ENCODE measurements at regions not wholly inside any gene's neighbourhood (a gene's known extent, or its start where the extent isn't known, plus 50 kb on each side); places are given as distances from the start of the nearest gene placed in this dataset.
A peak's percentile ranks its signal among the peaks of the same experiment; 100 is the strongest.

- no peak for TF ChIP-seq SMC3 (IDR thresholded peaks at IDR 0.05; ENCODE audit: low read depth, low read length)
Measured at GRCh38 chr12:93094988-93095737, 166.1 kb upstream of the EEA1 start (continued).

GRCh38 chr12:93097417-93097816 is 168.3 kb upstream of the EEA1 start:
- ChIA-PET CTCF (interaction anchor here (0.7 to 1.7 kb wide), 4 partner anchors 9 to 34 kb away, joined by 3 to 8 read pairs (median 4); no protein-coding TSS in a partner anchor), POLR2A (ENCODE audit: unreplicated experiment) (no interaction called here)
- Histone ChIP-seq H3K56ac (ENCODE audit: extremely low read depth, insufficient read depth, low read length) (no peak overlapping the region), H4K8ac (ENCODE audit: low read depth in 2 of 2, low read length in 2 of 2) (0 out of 4 replicates have a peak overlapping the region, but pooled peaks of 1 of the 2 experiments have one; percentile 47), H2AFZ (replicated peaks; ENCODE audit: low read length, poor library complexity) (no peak overlapping the region), H3K4me2 (ENCODE audit: low read depth, low read length) (no peak overlapping the region), H4K20me1 (ENCODE audit: insufficient read depth, low read length) (no peaks in the 10 kb centered on the region), H2AK9ac (replicated peaks; ENCODE audit: low read depth, low read length, poor library complexity) (no peak overlapping the region), H2BK5ac (ENCODE audit: low read depth, low read length, poor library complexity, severe bottlenecking) (no peak overlapping the region), H3K14ac (replicated peaks; ENCODE audit: low read depth, low read length) (no peak overlapping the region), H4K5ac (ENCODE audit: low read depth, low read length) (no peak overlapping the region), H3K4me3 (ENCODE audit: insufficient read depth, low read depth, low read length) (no peak overlapping the region), H3K9me3 (ENCODE audit: control insufficient read depth, insufficient read depth, low read length) (no peaks in the 10 kb centered on the region), H3K9ac (ENCODE audit: low read depth, low read length) (no peak overlapping the region), H3K4me1 (ENCODE audit: control insufficient read depth, insufficient read depth, low read length) (no peaks in the 10 kb centered on the region), H3K18ac (ENCODE audit: low read depth, low read length) (no peak overlapping the region; the same call in 1 of the 2 replicates), H3K79me1 (ENCODE audit: low read depth in 1 of 2, low read length in 2 of 2) (no peaks in the 10 kb centered on the region), H3K23ac (ENCODE audit: low read depth, low read length) (no peak overlapping the region), H2BK15ac (ENCODE audit: low read depth, low read length) (no peak overlapping the region), H3K9me1 (ENCODE audit: insufficient read depth, low read length) (peaks cover 2% of the 10 kb centered on the region; the same call in 1 of the 2 replicates), H2AK5ac (ENCODE audit: low read depth, low read length) (peak overlapping the region; percentile 7; the same call in 1 of the 2 replicates), H3K27ac (ENCODE audit: insufficient read depth, low read length) (no peak overlapping the region), H3K36me3 (ENCODE audit: control insufficient read depth, insufficient read depth, low read length) (no peaks in the 10 kb centered on the region), H2BK120ac (ENCODE audit: low read depth, low read length) (no peak overlapping the region), H3K4ac (ENCODE audit: low read depth, low read length) (no peak overlapping the region), H3K27me3 (ENCODE audit: control insufficient read depth, insufficient read depth, low read length) (no peaks in the 10 kb centered on the region), H2BK20ac (ENCODE audit: low read depth, low read length) (no peak overlapping the region), H4K91ac (ENCODE audit: insufficient read depth, low read depth, low read length) (no peak overlapping the region)
- BruUV-seq (replicated peaks) = no TSS peak
- dilution Hi-C loops (cut with HindIII; ENCODE audit: low sequenced_read_pairs, unreplicated experiment) = no loop called here
- ATAC-seq (ENCODE audit: low read depth) (no peak), DNase-seq (no peak)
- in situ Hi-C loops (cut with MboI; ENCODE audit: low sequenced_read_pairs) = no loop called here
- intact Hi-C loops (cut with micrococcal nuclease) = no loop called here
- TF ChIP-seq ELK1 (IDR thresholded peaks at IDR 0.05; ENCODE audit: borderline replicate concordance, low read depth, low read length) = no peak
- no peak for TF ChIP-seq CHD1 (IDR thresholded peaks at IDR 0.05; ENCODE audit: low read depth, low read length)
- TF ChIP-seq BHLHE40 (IDR thresholded peaks at IDR 0.05; ENCODE audit: low read depth, low read length) = no peak
- no peak for TF ChIP-seq MXI1 (IDR thresholded peaks at IDR 0.05; ENCODE audit: borderline replicate concordance, low read depth, low read length)
- no peak for TF ChIP-seq CEBPB (IDR thresholded peaks at IDR 0.05; ENCODE audit: low read depth, low read length)
- no peak for TF ChIP-seq CTCF (conservative IDR thresholded peaks at IDR 0.05; ENCODE audit: low read depth, low read length)
- no peak for TF ChIP-seq MAZ (IDR thresholded peaks at IDR 0.05; ENCODE audit: borderline replicate concordance, low read depth, low read length)
- no peak for TF ChIP-seq RFX5 (IDR thresholded peaks at IDR 0.05; ENCODE audit: low read depth, low read length)
- no peak for TF ChIP-seq RCOR1 (IDR thresholded peaks at IDR 0.05; ENCODE audit: insufficient replicate concordance, low read length)
- TF ChIP-seq POLR2A (IDR thresholded peaks at IDR 0.05; ENCODE audit: low read depth, low read length) = no peak
- no peak for TF ChIP-seq SMC3 (IDR thresholded peaks at IDR 0.05; ENCODE audit: low read depth, low read length)

All from IMR-90 (cell line).